Neutrophil (primary cell): ENCODE measurements at regions not wholly inside any gene's neighbourhood (a gene's known extent, or its start where the extent isn't known, plus 50 kb on each side); places are given as distances from the start of the nearest gene placed in this dataset.

ENCODE experiments used
- H3K27ac ChIP-seq: fragments of 200-600 bp; sonication (generic); 2 replicates; pipeline ENCODE4 v1.5.1; 2016; ENCODE audit warnings: mild to moderate bottlenecking, moderate library complexity
- H3K27me3 ChIP-seq: fragments of 200-600 bp; sonication (generic); 2 replicates; pipeline ENCODE4 v1.6.0; 2016; ENCODE audit warnings: mild to moderate bottlenecking
- H3K36me3 ChIP-seq: fragments of 200-600 bp; sonication (generic); 2 replicates; pipeline ENCODE4 v1.5.1; 2017
- H3K4me1 ChIP-seq, 2 experiments: fragments of 200-600 bp in 1 of 2; sonication (generic) in 1 of 2; 1 replicate in 1 of 2; 2 replicates in 1 of 2; pipeline versions ENCODE4 v1.5.1 to v1.6.1; 2013 to 2016; ENCODE audit warnings: low read depth in 1 of 2, low read length in 1 of 2, mild to moderate bottlenecking in 1 of 2, moderate library complexity in 1 of 2; ENCODE audit not compliant: control insufficient read depth in 1 of 2, insufficient read depth in 1 of 2
- H3K4me3 ChIP-seq, 2 experiments: fragments of 200-600 bp in 1 of 2; sonication (generic) in 1 of 2; 1 replicate in 1 of 2; 2 replicates in 1 of 2; pipeline ENCODE4 v1.5.1; 2013 to 2016; ENCODE audit warnings: low read depth in 1 of 2, low read length in 1 of 2, mild to moderate bottlenecking in 1 of 2, moderate library complexity in 1 of 2
- H3K9me3 ChIP-seq: fragments of 200-600 bp; sonication (generic); 2 replicates; pipeline ENCODE4 v1.5.1; 2016
- CTCF ChIP-seq: fragments of 200-600 bp; sonication (generic); IDR thresholded peaks from 2 replicates; pipeline ENCODE4 v1.5.1; 2016; ENCODE audit warnings: antibody characterized with exemption

GRCh38 chr6:14738933-14739332, 506.9 kb upstream of the JARID2 start:
- H3K36me3 ChIP-seq, result no peaks in the 10 kb centered on the region
- H3K27me3 ChIP-seq, result no peaks in the 10 kb centered on the region
- no peak overlapping the region for H3K4me3 ChIP-seq
- H3K9me3 ChIP-seq, result no peaks in the 10 kb centered on the region
- H3K27ac ChIP-seq, result peak overlapping the region; percentile 83
- H3K4me1 ChIP-seq, result peaks cover 58 to 60% of the 10 kb centered on the region in 2 experiments
- no peak for TF ChIP-seq CTCF

- TF ChIP-seq CTCF, result no peak
- no peak overlapping the region for H3K4me3 ChIP-seq
- peaks cover 53 to 57% of the 10 kb centered on the region in 2 experiments for H3K4me1 ChIP-seq
- H3K27me3 ChIP-seq, result no peaks in the 10 kb centered on the region
- H3K9me3 ChIP-seq, result no peaks in the 10 kb centered on the region
- H3K36me3 ChIP-seq, result no peaks in the 10 kb centered on the region
- peak overlapping the region; percentile 83 for H3K27ac ChIP-seq
Measured at GRCh38 chr6:14739827-14740226, 506.0 kb upstream of the JARID2 start.

GRCh38 chr6:14742171-14742570, 503.7 kb upstream of the JARID2 start:
- no peaks in the 10 kb centered on the region for H3K27me3 ChIP-seq
- H3K4me3 ChIP-seq, result no peak overlapping the region
- peak overlapping the region; percentile 97 for H3K27ac ChIP-seq
- no peak for TF ChIP-seq CTCF
- no peaks in the 10 kb centered on the region for H3K9me3 ChIP-seq
- H3K4me1 ChIP-seq, result peaks cover 40 to 43% of the 10 kb centered on the region in 2 experiments
- no peaks in the 10 kb centered on the region for H3K36me3 ChIP-seq

- Histone ChIP-seq H3K4me3 (no peak overlapping the region), H3K27me3 (no peaks in the 10 kb centered on the region), H3K9me3 (no peaks in the 10 kb centered on the region), H3K36me3 (no peaks in the 10 kb centered on the region), H3K27ac (peak overlapping the region; percentile 97), H3K4me1 (peaks cover 36 to 40% of the 10 kb centered on the region in 2 experiments)
- TF ChIP-seq CTCF, result no peak
Measured at GRCh38 chr6:14742680-14743079, 503.2 kb upstream of the JARID2 start.

DNA sequence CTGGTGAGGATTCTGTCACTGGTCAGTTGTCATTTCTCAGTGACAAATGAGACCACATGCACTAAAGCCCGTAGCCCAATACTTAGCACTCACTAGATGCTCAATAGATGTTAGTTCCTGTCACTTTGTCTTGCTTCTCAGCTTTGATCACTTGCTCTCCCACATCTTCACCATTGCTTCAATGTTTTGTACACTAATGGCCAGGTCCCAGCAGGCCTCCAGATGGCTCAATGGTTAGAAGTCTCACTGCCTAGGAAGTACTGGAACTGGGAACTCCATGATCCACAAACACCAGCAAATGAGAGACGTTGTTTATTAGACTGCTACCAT, 502.8 kb upstream of the JARID2 start:
- no peaks in the 10 kb centered on the region for H3K9me3 ChIP-seq
- H3K27ac ChIP-seq, result peak overlapping the region; percentile 97
- peak overlapping the region in 1 of 2 experiments; percentile 12 for H3K4me3 ChIP-seq
- peaks cover 36 to 40% of the 10 kb centered on the region in 2 experiments for H3K4me1 ChIP-seq
- TF ChIP-seq CTCF, result no peak
- H3K27me3 ChIP-seq, result no peaks in the 10 kb centered on the region
- no peaks in the 10 kb centered on the region for H3K36me3 ChIP-seq
